ENCODE measurements at regions not wholly inside any gene's neighbourhood (a gene's known extent, or its start where the extent isn't known, plus 50 kb on each side); places are given as distances from the start of the nearest gene placed in this dataset.

DNA sequence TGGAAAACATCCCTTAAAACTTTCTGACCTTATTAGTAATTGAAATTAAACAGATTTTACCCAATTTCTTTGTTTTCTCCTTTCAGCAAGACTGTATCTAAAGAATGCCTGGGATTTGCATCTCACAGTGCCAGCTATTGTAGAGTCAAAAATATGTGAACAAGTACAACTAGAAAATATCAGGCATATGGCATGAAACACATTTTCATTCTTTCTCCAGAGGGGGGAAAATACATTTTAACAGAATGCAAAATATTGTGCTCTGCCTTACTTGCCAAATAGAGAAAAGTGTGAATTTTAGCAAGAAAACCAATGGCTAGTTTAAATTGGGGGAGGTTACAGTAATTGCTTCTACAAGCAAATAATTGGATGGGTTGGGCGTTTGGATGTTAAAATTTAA lies 366.6 kb upstream of the FIGN start:
- DNase-seq (ENCODE audit: low read depth in 2 of 3, low spot score in 1 of 3): no peak

DNA sequence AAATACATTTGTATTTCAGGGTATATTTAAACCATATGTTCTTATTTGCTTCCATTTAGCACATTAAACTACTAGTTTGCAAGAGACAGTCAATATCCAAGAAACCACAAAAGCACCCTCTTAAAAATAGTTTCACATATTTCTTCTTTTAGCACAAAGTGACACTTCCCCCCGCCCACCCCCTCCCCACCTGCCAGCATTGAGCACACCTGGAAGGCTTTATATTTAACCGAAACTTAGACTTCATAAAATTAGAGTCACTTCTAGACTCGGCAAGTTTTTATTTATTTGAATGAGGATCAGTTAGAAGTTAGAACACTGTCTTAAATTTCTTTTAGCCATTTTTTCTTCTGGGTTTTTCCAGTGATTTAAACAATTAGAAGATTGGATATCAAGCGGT lies 355.9 kb upstream of the FIGN start:
- DNase-seq (ENCODE audit: low read depth in 2 of 3, low spot score in 1 of 3): no peak

DNA sequence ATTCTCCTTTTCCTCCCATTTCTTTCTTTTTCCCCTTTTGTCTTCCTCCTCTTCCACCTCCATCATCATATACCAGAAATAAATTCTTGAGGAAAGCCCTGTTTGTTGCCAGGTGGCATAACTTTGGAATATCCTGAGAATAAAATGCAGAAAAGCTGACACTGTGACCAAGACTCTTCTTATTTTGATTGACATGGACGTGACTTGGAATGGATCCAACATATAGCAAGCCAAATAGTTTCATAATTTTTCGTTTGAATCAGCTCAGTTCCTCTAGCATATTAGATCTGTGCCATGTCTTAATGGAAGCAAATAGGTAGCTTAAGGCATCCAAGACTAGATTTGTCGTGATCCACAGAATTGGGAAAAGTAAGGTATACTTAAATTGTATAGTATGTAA lies 354.7 kb upstream of the FIGN start:
- no peak for DNase-seq (ENCODE audit: low read depth in 2 of 3, low spot score in 1 of 3)

DNA sequence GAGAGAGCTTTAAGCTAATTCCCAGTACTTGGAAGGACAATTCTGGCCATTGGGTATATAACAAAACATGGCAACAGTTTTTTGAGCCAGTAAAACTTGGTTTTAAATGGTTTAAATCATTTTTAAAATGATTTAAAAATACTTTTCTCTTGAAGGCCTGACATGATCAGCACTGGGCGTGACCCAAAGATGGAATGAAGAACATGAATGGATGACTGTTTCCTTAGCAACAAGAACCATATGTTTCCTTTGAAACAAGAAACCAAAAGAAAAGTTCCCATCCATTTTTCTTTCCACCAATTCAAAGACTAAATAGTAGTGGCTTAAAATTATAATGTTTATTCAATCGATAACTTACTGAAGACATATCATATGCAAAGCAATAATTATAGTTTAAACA lies 348.3 kb upstream of the FIGN start:
- DNase-seq (ENCODE audit: low read depth in 2 of 3, low spot score in 1 of 3): no peak

DNA sequence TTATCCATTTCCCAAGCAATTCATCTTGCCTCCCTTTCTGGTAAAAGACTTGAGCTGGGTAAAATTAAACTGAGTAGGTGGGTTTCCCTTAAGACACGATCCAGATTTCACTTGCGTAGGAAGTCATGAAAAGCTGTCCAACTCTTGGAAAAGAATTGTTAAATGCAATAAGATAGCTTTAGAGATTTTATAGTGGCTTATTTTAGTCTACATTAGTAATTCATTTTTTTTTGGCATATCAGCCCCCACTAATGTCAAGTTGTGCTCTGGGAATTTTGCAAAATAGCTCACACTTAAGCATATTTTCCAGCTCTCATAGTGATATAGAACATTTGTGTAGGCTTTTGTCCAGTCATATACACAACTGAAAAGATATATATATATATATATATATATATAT lies 344.7 kb upstream of the FIGN start:
- DNase-seq (ENCODE audit: low read depth in 2 of 3, low spot score in 1 of 3): no peak

DNA sequence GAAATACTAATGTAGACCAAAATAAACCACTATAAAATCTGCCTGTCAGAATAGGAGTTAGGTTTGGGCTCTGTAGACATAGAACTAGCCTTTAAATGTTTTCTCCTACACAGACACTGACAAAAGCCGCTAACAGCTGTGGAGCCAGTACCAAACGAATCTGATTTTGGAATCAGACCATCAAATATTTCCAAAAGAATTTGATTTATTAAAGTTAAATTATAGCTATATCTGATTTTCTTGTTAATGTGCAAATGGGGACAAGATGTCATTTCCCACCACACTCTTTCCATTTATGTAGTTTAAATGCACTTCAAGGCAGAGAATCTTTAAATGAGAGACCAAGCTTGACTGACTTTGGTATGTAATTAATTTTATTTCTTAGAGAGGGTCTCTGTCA lies 343.4 kb upstream of the FIGN start:
- no peak for DNase-seq (ENCODE audit: low read depth in 2 of 3, low spot score in 1 of 3)

DNA sequence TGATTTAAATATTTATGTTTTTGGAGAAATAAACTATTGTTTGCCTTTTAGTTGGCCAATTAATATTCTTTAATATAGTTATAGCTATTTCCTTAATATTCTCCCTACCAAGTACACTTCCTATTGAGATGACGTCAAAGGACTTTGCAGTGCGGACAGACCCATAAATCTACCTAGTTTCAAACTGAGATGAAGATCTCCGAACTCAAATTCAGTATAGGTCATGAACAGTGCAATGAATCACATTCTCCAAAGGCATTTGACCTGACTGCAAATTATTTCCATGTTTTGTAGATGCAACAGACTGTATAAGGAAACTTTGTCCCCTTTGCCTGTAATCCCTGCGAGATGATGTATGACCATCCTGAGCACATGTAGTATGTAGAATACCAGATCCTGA lies 342.6 kb upstream of the FIGN start:
- DNase-seq (ENCODE audit: low read depth in 2 of 3, low spot score in 1 of 3): no peak

DNA sequence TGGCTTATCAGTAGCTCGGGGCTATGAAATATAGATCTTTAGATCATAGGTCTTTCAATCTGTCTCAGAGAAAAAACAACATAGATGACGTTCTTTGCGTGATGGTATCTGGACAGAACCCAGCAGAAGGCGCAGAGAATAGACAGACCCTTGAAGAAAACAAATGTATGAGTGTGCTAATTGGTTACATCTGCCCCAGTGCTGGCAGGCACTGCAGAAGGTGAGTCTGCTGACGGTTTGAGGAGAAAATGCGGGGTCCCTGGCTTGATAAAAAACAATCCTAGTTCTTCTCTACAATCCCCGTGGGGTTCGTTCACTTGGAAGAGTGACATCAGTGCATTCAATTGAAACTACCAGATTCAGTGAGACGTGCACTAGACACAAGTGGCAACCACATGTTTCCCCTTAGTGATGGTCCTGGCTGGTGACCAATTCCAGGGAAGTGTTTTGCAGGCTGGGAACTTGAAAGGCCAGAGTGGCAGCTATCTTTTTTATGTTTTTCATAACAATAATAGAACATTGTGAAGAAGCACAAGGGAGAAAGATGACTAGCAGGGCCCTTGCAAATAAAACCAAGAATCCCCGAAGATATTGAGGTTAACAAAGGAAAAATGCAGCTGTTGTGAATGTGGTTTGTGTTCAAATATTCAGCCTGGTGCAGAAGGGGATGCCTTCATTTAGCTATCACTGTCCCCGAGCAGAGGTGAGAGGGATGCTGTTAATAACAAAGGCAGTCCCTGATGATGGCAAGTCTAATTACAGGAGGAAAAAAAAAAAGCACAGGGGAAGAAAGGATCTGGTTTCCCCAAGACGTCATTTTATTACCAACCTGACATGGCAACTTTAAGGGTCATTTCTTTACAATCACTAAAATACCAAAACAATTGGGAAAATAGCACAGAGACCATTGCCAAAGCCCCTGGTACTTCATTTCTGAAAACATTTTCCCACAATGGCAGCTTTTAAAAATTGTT lies 337.6 kb upstream of the FIGN start:
- DNase-seq (ENCODE audit: low read depth in 2 of 3, low spot score in 1 of 3): no peak

DNA sequence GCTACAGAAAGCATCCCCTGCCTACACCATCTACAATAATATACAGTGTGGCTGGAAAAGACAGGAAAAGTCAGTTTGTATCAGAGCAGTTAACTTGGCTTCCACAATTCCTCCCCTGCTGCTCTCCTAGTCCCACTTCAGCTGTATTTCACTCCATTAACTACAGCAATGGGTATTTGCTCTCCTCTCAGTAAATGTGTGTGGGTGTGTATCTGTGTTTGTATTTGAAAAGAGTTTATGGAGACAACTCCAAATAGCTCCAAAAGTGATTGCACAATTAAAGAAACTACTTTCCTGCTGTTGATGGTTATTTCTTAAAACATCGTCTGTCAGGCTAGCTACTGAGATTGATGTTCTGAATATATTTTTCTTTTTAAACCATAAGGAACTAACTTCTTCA lies 333.7 kb upstream of the FIGN start:
- no peak for DNase-seq (ENCODE audit: low read depth in 2 of 3, low spot score in 1 of 3)

DNA sequence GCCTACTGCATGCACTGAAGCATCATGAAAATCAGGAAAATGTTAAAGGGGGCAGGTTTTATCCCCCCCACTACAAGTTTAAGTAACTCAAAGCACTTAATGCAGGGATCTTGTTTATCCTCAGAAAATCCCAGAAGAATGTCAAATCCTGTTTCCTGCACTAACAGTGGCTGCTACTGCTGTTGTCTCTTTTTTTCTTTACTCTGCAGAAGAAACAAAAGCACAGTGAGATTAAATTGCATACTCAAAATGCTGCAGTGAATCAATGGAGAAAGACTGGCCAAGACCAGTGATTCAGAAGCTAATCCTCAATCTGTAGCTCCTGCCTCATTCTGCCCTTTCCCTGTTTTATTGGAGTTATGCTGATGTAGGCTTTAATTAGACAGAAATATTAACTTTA lies 332.3 kb upstream of the FIGN start:
- DNase-seq (ENCODE audit: low read depth in 2 of 3, low spot score in 1 of 3): no peak

DNA sequence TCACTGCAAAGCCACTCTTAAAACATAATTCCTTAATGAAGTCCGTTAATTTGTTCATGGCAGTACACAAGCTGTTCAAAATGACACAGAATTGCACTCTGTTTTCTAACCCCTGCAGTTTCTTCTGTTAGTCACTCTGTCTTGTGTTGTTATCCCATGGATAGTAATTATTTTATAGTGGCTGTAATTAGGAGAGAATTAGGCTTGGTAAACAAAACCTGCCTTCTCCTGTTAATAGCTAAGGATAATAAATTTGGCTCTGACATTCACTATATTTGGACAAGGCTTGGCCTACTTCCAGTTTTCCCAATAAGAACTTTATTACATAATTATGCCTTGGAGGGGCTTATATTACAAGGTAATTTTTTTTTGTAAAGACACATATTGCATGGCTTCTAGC lies 330.3 kb upstream of the FIGN start:
- DNase-seq (ENCODE audit: low read depth in 2 of 3, low spot score in 1 of 3): no peak

DNA sequence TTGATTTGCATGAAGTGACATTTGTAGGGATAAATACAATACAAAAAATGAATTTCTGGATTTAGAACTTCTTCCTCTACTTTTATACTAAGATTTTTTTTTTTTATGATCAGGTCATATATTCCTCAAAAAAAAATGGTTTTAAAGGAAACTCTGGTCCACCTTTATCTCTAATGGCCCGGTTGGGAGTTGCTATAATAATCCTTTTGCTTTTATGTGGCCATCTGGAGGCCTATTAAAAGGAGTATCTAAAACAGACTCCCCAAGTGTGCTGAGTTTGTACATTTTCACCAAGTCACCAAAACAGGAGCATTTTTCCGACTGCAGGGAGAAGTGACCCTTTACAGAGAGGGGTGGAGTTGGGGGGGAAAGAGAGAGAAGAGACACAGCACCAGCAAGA lies 329.2 kb upstream of the FIGN start:
- no peak for DNase-seq (ENCODE audit: low read depth in 2 of 3, low spot score in 1 of 3)

DNA sequence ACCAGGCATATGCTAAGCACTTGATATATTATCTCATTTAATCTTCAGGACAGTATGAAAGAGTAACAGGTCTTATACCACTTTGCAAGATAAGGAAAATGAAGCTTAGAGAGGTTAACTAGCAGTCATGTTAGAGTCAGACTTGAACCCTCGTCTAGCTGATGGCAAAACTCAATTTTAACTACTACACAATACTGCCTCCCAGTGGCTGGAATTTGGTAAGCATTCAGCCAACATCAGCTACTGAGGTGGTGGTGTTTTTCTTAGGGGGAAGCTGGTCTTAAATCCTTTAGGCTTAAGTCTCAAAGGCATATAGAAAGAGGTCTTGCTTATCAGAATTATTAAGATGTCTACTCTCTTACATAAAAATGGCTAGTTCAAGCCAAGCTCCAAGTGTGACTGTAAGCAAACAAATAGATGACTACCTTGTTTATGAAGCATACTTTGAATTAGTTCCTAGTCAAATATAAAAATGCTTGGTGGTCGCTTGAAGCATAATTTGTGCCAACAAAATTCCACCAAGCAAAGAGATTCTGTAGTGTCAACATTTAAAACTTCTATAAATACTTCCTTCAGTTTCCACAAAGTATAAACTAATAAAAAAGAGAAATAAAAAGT lies 325.4 kb upstream of the FIGN start:
- DNase-seq (ENCODE audit: low read depth in 2 of 3, low spot score in 1 of 3): peak in 1 of 3 donors; percentile 1

DNA sequence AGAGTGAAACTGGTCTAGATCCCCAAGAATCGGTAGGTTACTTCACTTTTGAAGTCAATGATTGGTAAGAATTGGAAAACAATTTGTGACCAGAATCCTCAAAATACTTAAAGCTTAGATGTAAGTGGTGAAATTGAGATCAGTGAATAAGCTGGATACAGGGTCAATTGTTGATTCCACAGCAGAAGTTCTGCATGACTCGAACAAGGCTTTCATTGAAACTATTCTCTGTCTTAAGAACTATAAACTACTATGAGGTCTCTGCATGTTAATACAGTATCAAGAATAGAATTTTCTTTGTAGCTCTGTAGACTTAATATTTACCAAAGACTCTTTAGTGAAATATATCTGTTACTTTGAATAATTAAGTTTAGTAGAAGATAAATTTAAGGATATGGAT lies 324.2 kb upstream of the FIGN start:
- DNase-seq (ENCODE audit: low read depth in 2 of 3, low spot score in 1 of 3): no peak

DNA sequence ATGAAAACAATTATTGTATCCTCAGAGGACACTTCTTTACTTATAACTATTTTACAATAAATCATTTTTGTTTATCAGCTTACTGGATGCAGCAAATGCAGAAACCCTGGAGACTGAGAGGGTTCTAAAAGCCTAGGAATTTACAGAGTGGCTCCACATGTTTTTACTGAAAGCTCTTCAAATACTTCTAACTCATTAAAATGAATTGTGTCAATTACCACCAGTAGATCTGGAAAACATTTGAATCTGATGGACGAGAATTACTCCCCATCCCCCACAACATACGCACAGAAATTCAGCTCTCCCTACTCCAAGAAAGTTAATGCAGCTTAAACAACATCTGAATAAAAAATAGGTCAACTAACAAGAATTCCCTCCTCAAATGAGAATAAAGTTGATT lies 319.8 kb upstream of the FIGN start:
- no peak for DNase-seq (ENCODE audit: low read depth in 2 of 3, low spot score in 1 of 3)

DNA sequence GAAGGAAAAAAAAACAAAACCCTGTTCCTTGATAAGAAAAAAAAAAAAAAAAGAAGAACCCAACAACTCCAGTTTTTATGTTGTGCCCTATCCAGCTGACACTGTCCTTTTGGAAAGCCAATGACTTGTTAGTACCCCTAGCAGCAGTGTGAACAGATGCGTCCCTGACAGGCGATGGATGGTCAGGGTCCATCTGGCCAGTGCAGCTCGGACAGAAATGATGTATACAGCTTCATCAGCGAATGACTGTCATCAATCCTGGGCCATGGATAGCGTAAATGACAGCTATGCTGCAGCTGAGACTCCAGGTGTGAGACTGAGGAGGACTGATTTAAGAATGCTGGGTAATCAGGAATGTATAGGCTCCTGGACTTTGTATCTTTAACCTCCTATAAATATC lies 318.8 kb upstream of the FIGN start:
- no peak for DNase-seq (ENCODE audit: low read depth in 2 of 3, low spot score in 1 of 3)

DNA sequence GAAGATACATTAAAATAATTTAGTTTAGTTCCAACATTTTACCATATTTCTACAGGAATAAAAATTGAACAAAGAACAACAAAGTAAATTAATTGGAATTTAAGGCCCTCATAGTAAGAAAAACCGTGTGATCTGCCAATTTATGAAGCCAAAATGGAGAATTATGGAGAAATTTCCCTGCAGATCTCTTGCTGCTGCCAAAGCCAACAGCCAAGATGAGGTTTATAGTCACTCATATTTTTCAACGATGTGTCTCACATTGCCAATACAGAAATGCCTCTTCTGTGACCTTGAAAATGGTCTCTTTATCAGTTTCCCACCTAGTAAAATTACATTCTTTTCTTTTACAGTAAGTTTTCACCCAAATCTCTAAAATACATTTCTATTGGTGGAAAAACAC lies 317.2 kb upstream of the FIGN start:
- DNase-seq (ENCODE audit: low read depth in 2 of 3, low spot score in 1 of 3): no peak

DNA sequence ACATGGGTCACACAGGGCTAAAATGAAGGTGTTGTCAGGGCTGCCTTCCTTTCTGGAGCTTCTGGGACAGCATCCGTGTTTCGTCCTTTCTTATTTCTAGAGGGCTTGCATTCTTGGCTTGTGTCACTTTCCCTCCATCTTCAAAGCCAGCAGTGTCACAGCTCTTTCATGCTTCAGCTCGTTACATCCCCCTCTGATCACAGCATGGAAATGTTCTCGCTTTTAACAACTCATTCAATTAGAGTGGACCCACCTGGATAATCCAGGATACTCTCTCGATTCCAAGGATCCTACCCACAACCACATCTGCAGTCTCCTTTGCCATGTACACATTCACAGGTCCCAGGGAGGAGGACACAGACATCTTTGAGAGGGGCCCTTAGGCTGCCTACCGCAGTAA lies 316.2 kb upstream of the FIGN start:
- DNase-seq (ENCODE audit: low read depth in 2 of 3, low spot score in 1 of 3): no peak

DNA sequence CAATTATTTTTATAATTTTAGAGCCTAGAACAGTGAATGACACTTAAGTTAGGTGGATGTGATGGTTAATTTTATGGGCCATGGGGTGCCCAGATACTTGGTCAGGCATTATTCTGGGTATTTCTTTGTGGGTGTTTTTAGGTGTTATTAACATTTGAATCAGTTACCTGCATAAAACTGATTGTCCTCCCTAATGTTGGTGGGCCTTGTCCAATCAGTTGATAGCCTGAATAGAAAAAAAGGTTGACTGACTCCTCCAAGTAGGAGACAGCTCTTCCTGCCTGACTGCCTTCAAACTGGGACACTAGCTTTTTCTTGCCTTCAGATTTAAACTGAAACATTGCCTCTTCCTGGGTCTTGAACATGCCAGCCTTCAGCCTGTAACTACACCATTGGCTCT lies 312.9 kb upstream of the FIGN start:
- no peak for DNase-seq (ENCODE audit: low read depth in 2 of 3, low spot score in 1 of 3)

DNA sequence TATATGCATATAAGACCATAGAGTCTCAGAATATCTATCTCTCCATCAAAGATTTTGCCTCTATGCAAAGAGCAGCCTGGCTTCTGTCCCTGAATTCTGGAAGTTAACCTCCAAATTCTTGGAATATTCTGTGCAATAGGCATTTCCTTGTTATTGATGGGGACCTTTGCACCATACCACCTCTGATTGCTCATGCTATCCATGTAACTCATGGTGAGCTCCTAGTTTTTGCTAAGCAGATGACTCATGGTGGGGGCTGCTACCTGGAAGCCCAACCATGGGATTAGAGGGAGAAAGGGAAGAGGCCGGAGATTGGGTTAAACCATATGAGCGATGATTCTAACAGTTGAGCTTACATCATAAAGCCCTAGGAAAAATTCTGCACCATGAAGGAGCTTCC lies 310.2 kb upstream of the FIGN start:
- no peak for DNase-seq (ENCODE audit: low read depth in 2 of 3, low spot score in 1 of 3)

DNA sequence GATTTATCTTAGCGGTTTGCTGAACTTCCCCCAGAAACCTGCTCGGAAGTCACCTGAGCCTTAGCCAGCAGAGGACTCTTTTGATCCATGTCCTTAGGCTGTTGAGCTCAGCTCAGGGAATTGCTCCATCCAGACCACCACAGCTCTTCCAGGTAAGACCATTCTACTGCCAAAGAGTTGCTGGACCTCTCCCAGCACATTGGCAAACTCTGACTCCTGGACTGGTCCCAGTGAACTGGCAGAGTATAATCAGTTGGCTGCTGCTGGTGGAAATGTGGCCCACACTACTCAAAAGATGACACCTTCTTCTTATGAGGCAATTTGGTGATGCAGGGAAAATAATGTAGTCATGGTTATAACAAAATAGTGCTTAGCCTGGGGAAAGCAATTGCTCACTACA lies 308.8 kb upstream of the FIGN start:
- DNase-seq (ENCODE audit: low read depth in 2 of 3, low spot score in 1 of 3): no peak

DNA sequence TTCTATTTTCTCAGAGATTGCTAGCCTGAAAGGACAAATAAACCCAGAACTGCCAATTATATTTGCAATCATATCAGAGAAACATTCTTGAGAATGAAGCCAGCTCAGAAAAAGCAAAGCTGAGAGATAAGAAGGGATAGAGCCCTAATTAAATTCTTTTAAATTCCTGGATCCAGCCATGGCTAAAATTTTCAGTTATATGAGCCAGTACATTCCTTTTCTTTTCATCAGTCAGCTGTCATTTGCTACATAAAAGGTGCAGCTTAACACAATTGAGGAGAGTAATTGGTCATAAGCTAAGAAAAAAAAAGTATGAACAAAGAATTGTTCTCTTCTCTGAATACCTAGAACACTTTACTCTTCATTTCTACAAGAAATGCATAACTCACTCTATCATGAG lies 303.5 kb upstream of the FIGN start:
- no peak for DNase-seq (ENCODE audit: low read depth in 2 of 3, low spot score in 1 of 3)

DNA sequence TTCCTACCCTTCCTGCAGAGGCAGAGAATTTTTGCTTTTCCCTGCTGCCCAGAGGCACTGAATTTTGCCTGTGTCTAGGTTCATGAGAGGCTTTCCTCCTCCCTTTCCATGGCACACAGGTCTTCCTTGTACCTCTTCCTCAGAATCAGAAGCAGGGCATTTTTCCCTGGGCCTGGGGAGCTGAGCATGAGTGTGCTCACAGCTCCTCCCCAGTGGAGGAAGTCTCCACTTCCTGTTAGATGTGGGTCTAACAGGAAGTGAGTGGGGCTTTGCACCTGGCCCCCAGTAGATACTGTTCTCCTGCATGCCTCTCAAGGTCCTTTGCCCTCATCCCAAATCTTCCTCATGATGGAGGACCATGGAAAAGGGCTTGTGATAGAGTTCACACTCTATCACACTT lies 297.2 kb upstream of the FIGN start:
- DNase-seq (ENCODE audit: low read depth in 2 of 3, low spot score in 1 of 3): no peak

Measured in stimulated activated CD4-positive, alpha-beta T cell treated with anti-CD3 and anti-CD28 coated beads, Interleukin-12 subunit alpha, Interleukin-12 subunit beta, amount 100 ng/mL, for 48 hours (primary cell).